ENCODE measurements at regions not wholly inside any gene's neighbourhood (a gene's known extent, or its start where the extent isn't known, plus 50 kb on each side); places are given as distances from the start of the nearest gene placed in this dataset.

DNA sequence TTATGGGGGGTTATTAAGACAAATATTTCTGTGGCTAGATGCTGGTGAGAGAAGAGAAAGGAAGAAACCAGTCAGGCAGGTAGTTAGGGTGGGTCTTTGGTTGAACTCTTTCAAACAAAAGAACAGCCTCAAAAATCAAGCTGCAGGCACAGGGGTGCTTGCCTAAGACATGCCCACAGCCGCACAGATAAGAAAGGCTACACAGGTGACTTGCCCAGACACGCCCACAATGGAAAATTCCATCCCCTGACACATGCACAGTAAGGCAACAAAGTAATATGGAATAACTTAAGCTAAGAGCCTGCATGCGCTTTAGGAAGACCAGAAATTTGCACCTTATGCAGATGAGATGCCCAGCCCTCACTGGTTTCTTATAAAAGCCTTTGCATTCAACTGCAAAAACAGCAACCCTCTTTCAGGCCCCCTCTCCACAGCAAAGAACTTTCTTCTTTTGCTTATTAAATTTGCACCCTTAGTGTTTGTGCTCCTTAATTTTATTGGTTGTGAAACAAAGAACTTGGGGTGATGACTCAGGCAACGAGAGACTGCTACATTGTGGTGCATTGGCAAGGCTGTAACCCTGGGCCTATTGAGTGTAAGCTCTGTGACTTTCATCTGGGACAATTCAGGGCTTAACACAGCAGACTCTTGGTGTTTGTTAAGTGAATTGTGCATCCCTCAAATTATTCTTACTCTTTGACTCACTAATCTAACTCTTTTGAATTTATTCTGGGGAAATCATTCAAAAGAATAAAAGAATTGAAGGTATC lies 149.4 kb downstream of the RPAP3 start:
- TF ChIP-seq POLR2AphosphoS5 (IDR thresholded peaks at IDR 0.05; ENCODE audit: low read depth, low read length) (no peak), FOXP2 (optimal IDR thresholded peaks at IDR 0.05; ENCODE audit: borderline replicate concordance, extremely low read depth, extremely low read length, insufficient read depth) (no peak), TAF1 (IDR thresholded peaks at IDR 0.05; ENCODE audit: borderline replicate concordance, insufficient read depth, low read length) (no peak), SIN3A (IDR thresholded peaks at IDR 0.05; ENCODE audit: borderline replicate concordance, insufficient read depth, low read length) (no peak)
- TF ChIP-seq, protein P1, sequence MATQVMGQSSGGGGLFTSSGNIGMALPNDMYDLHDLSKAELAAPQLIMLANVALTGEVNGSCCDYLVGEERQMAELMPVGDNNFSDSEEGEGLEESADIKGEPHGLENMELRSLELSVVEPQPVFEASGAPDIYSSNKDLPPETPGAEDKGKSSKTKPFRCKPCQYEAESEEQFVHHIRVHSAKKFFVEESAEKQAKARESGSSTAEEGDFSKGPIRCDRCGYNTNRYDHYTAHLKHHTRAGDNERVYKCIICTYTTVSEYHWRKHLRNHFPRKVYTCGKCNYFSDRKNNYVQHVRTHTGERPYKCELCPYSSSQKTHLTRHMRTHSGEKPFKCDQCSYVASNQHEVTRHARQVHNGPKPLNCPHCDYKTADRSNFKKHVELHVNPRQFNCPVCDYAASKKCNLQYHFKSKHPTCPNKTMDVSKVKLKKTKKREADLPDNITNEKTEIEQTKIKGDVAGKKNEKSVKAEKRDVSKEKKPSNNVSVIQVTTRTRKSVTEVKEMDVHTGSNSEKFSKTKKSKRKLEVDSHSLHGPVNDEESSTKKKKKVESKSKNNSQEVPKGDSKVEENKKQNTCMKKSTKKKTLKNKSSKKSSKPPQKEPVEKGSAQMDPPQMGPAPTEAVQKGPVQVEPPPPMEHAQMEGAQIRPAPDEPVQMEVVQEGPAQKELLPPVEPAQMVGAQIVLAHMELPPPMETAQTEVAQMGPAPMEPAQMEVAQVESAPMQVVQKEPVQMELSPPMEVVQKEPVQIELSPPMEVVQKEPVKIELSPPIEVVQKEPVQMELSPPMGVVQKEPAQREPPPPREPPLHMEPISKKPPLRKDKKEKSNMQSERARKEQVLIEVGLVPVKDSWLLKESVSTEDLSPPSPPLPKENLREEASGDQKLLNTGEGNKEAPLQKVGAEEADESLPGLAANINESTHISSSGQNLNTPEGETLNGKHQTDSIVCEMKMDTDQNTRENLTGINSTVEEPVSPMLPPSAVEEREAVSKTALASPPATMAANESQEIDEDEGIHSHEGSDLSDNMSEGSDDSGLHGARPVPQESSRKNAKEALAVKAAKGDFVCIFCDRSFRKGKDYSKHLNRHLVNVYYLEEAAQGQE (IDR thresholded peaks at IDR 0.05; ENCODE audit: insufficient read depth in 1 of 2, low read depth in 2 of 2, low read length in 2 of 2) = no peak

DNA sequence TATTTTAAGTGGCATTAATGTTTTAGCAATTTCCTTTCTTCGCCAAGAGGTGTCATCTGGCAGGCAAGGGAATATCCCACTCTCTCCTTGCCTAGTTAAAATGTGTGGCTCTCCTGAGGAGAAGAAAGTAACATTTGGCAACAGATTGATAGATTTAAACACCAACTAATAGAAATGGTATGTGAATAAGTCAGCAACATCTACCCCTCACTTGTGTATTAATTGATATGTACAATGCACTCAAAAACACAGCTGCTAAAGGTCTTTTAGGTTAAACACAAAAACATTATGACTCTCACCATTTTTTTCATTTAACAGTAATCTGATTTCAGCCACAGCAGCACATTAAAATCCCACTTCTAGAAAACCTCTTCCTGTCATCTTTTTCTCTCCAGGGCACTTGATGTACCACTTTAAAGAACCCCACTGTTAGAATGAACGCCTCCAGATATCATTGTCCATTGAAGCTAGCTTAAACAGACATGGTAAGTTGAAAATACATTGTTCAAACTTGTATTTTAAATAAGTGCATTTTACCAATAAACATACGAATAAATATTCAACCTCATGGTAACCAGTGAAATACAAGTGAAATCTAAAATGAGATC lies 151.7 kb downstream of the RPAP3 start:
- no peak for TF ChIP-seq TAF1 (IDR thresholded peaks at IDR 0.05; ENCODE audit: borderline replicate concordance, insufficient read depth, low read length)
- TF ChIP-seq SIN3A (IDR thresholded peaks at IDR 0.05; ENCODE audit: borderline replicate concordance, insufficient read depth, low read length) = no peak
- TF ChIP-seq, protein P1 (IDR thresholded peaks at IDR 0.05; ENCODE audit: insufficient read depth in 1 of 2, low read depth in 2 of 2, low read length in 2 of 2) = no peak
- no peak for TF ChIP-seq POLR2AphosphoS5 (IDR thresholded peaks at IDR 0.05; ENCODE audit: low read depth, low read length)
- no peak for TF ChIP-seq FOXP2 (optimal IDR thresholded peaks at IDR 0.05; ENCODE audit: borderline replicate concordance, extremely low read depth, extremely low read length, insufficient read depth)

DNA sequence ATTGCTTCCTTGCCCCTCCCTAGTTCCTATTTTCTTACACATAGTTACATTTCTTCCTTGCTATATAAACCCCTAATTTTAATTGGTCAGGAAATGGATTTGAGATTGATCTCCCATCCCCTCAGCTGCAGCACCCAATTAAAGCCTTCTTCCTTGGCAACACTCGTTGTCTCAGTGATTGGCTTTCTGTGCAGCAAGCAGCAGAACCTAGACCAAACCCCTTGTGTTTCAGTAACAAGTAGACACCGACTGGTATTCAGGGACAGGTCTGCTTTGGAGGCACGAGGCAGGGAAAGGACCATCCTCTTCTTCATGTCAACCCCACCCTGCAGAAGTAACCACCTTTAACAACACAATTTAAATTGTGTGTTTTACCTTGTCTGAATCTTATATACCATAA lies 152.6 kb downstream of the RPAP3 start:
- no peak for TF ChIP-seq FOXP2 (optimal IDR thresholded peaks at IDR 0.05; ENCODE audit: borderline replicate concordance, extremely low read depth, extremely low read length, insufficient read depth)
- no peak for TF ChIP-seq POLR2AphosphoS5 (IDR thresholded peaks at IDR 0.05; ENCODE audit: low read depth, low read length)
- TF ChIP-seq TAF1 (IDR thresholded peaks at IDR 0.05; ENCODE audit: borderline replicate concordance, insufficient read depth, low read length) = no peak
- no peak for TF ChIP-seq SIN3A (IDR thresholded peaks at IDR 0.05; ENCODE audit: borderline replicate concordance, insufficient read depth, low read length)
- TF ChIP-seq, protein P1 (IDR thresholded peaks at IDR 0.05; ENCODE audit: insufficient read depth in 1 of 2, low read depth in 2 of 2, low read length in 2 of 2) = no peak

DNA sequence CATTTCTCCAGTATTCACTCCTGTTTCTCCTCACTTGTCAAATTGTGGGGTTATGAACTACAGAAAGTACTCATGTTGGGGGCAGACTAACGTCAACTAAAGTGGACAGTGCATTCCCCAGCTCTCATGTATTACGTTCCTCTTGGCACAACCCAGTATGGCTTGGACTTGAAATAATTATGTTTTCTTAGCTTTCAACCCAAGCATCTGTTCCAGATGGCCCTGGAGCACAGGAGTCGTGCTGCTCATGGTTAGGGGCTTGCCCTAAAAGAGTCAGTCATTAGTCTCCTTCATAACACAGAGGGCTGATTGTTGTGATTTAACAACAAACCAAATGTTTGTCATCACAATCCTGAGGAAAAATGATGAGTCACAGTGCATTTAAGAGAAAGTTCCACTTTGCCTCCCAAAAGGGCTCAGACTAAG lies 154.4 kb downstream of the RPAP3 start:
- TF ChIP-seq POLR2AphosphoS5 (IDR thresholded peaks at IDR 0.05; ENCODE audit: low read depth, low read length) (no peak), FOXP2 (optimal IDR thresholded peaks at IDR 0.05; ENCODE audit: borderline replicate concordance, extremely low read depth, extremely low read length, insufficient read depth) (no peak), TAF1 (IDR thresholded peaks at IDR 0.05; ENCODE audit: borderline replicate concordance, insufficient read depth, low read length) (no peak), SIN3A (IDR thresholded peaks at IDR 0.05; ENCODE audit: borderline replicate concordance, insufficient read depth, low read length) (no peak)
- TF ChIP-seq, protein P1 (IDR thresholded peaks at IDR 0.05; ENCODE audit: insufficient read depth in 1 of 2, low read depth in 2 of 2, low read length in 2 of 2) = no peak
